Fibroblast of villous mesenchyme (primary cell): ENCODE measurements at regions not wholly inside any gene's neighbourhood (a gene's known extent, or its start where the extent isn't known, plus 50 kb on each side); places are given as distances from the start of the nearest gene placed in this dataset.
A peak's percentile ranks its signal among the peaks of the same experiment; 100 is the strongest.

Source experiments
- DNase-seq: peaks from one replicate; pipeline ENCODE4 v3.0.0-alpha.2; 2010; ENCODE audit warnings: low read depth
- H3K4me3 ChIP-seq: 2 replicates; pipeline ENCODE4 v1.5.1; 2011; ENCODE audit warnings: low read depth, mild to moderate bottlenecking, low read length
- TF ChIP-seq, protein P1 (sequence below): IDR thresholded peaks from 2 replicates; pipeline ENCODE4 v1.5.1; 2012; ENCODE audit warnings: low read depth, mild to moderate bottlenecking, low read length; ENCODE audit not compliant: insufficient read depth

DNA sequence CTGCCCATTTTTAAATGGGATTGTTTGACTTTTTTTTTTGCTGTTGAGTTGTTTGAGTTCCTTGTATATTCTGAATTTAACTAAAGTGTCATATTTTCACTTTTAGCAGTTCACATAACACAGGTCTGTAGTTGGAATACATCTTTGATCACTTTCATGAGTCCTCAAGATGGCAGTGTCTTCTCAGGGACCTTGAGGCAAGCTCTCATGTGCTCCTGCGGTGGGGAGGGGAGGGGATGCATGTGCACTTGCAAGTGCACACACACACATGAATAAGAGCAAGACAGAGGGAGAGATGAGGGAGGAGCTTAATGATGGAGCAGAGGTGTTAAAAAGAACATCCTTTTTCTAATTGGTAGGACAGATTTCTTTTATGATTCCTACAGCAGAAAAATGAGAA is 291.4 kb upstream of the OR4E1 start:
- no peak overlapping the region for H3K4me3 ChIP-seq
- TF ChIP-seq, protein P1, sequence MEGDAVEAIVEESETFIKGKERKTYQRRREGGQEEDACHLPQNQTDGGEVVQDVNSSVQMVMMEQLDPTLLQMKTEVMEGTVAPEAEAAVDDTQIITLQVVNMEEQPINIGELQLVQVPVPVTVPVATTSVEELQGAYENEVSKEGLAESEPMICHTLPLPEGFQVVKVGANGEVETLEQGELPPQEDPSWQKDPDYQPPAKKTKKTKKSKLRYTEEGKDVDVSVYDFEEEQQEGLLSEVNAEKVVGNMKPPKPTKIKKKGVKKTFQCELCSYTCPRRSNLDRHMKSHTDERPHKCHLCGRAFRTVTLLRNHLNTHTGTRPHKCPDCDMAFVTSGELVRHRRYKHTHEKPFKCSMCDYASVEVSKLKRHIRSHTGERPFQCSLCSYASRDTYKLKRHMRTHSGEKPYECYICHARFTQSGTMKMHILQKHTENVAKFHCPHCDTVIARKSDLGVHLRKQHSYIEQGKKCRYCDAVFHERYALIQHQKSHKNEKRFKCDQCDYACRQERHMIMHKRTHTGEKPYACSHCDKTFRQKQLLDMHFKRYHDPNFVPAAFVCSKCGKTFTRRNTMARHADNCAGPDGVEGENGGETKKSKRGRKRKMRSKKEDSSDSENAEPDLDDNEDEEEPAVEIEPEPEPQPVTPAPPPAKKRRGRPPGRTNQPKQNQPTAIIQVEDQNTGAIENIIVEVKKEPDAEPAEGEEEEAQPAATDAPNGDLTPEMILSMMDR, result no peak
- DNase-seq, result no peak

DNA sequence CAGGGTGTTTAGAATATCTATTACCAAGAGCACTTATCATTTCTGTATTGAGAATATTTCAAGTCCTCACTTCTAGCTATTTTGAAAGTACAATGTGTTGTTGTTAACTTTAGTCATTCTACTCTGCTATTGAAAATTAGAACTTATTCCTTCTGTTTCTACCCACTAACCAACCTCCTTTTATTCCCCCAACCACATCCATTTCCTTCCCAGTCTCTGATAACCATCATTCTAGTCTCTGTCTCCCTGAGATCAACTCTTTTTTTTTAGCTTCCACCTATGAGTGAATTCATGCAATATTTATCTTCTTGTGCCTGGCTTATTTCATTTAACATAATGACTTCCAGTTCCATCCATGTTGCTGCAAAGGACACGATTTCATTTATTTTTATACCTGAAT is 290.6 kb upstream of the OR4E1 start:
- no peak overlapping the region for H3K4me3 ChIP-seq
- no peak for DNase-seq
- TF ChIP-seq, protein P1, result no peak

DNA sequence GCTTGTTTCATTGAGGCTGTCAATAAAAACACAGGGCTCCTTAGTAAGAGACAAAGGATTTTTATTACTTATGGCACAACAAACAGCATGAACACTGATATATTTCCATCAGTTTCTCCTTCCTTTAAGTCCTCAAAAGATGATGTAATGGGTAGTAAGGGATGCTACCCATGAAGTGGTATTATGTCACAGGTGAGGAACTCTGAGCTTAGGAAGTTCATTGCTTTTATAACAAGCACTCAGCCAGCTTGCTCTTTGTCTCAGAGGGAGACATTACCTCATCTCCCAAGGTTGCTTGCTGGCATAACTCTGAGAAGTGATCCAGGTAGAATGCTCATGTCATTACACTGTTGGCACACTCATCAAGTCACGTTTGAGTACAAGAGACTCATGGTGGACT is 287.0 kb upstream of the OR4E1 start:
- TF ChIP-seq, protein P1, result no peak
- no peak for DNase-seq
- H3K4me3 ChIP-seq, result no peak overlapping the region

GRCh38 chr14:21941885-21942284 is 268.3 kb upstream of the OR4E1 start:
- TF ChIP-seq, protein P1, result no peak
- DNase-seq, result no peak
- no peak overlapping the region for H3K4me3 ChIP-seq

DNA sequence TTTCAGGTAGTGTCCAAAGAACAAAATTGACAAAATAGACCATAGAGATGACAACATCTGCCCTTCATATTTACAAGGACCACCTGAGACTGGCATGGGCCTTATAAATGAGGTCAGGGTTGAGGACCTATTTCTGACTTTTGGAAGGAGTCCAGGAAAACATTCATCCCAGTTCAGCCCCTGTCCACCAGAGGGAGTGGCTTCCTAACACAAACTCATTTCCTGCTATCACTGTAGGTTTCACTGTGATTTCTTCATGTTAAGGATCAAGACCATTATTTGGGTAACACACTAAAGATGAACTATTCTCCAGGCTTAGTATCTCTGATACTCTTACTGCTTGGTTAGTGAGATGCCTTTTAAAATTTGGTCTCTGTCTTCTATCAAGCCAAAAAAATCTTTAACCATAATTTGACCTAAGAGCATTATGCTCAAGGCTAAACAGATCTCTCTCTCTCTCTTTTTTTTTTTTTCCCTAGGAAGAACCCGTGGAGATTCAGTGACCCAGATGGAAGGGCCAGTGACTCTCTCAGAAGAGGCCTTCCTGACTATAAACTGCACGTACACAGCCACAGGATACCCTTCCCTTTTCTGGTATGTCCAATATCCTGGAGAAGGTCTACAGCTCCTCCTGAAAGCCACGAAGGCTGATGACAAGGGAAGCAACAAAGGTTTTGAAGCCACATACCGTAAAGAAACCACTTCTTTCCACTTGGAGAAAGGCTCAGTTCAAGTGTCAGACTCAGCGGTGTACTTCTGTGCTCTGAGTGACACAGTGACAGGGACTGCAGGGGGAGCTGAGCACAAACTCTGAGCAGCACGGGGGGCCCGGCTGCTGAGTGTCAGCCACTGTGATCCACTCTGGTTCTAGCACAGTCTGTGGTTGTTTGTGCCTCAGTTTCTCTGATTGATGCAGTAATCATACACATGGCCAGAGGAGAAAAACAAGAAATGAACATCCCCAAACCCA is 267.6 kb upstream of the OR4E1 start:
- peak; percentile 17 for DNase-seq
- TF ChIP-seq, protein P1, result peak; percentile 54
- H3K4me3 ChIP-seq, result no peak overlapping the region

DNA sequence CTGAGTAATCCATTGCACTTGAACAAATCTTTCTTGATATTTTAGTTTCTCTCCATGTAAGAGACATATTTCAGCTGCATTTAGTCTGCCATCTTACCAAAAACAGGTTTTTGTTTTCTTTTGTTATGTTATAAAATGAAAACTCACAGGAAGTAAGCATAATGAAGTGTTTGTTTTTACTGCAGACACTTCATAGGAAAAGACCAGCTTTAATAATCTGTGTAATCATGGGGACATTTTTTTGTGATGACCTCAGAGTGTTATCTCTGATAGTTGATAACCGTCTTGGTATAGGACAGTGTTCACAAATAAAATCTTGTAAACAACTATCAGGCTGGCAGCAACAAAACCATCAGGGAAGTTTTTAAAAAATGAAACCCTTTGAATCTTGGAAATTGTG is 266.2 kb upstream of the OR4E1 start:
- no peak overlapping the region for H3K4me3 ChIP-seq
- TF ChIP-seq, protein P1, result no peak
- DNase-seq, result no peak

DNA sequence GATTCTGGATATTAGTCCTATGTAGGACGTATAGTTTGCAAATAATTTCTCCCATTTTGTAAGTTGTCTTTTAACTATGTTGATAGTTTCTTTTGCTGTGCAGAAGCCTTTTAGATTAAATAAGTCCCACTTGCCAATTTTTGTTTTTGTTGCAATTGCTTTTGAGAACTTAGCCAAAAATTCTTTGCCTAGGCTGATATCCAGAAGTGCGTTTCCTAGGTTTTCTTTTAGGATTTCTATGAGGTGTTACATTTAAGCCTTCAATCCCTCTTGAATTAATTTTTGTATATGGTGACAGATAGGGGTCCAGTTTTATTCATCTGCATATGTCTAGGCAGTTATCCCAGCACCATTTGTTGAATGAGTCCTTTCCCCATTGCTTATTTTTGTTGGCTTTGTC is 264.4 kb upstream of the OR4E1 start:
- no peak for DNase-seq
- no peak overlapping the region for H3K4me3 ChIP-seq
- TF ChIP-seq, protein P1, result no peak
